GM21528 (cell line): ENCODE measurements at regions not wholly inside any gene's neighbourhood (a gene's known extent, or its start where the extent isn't known, plus 50 kb on each side); places are given as distances from the start of the nearest gene placed in this dataset.
"Not testable (repeated sequence)": the region's sequence is repeated elsewhere in the genome, so short reads cannot be mapped to it uniquely, and the experiment has no call there.

Experiments
- ATAC-seq: cut with Tn5 transposase; IDR thresholded peaks from one replicate; pipeline ENCODE4 v1.9.1; 2021; ENCODE audit warnings: mild to moderate bottlenecking, moderate library complexity; ENCODE audit not compliant: unreplicated experiment, low FRiP score

DNA sequence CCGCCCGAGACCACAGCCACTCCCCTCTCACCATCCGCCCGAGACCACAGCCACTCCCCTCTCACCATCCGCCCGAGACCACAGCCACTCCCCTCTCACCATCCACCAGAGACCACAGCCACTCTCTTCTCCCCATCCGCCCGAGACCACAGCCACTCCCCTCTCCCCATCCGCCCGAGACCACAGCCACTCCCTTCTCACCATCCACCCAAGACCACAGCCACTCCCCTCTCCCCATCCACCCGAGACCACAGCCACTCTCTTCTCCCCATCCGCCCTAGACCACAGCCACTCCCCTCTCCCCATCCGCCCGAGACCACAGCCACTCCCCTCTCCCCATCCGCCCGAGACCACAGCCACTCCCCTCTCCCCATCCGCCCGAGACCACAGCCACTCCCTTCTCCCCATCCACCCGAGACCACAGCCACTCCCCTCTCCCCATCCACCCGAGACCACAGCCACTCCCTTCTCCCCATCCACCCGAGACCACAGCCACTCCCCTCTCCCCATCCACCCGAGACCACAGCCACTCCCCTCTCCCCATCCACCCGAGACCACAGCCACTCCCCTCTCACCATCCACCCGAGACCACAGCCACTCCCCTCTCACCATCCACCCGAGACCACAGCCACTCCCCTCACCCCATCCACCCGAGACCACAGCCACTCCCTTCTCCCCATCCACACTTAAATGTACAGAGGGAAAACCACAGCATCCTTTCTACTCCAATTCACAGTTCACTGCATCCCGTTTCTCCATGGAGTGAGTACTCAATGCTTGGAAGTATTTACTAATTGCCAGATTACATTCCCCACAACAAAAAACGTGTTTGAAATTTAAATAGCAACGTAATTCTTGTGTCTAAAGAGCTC lies 83.5 kb upstream of the SFSWAP start:
- ATAC-seq = not testable (repeated sequence)

DNA sequence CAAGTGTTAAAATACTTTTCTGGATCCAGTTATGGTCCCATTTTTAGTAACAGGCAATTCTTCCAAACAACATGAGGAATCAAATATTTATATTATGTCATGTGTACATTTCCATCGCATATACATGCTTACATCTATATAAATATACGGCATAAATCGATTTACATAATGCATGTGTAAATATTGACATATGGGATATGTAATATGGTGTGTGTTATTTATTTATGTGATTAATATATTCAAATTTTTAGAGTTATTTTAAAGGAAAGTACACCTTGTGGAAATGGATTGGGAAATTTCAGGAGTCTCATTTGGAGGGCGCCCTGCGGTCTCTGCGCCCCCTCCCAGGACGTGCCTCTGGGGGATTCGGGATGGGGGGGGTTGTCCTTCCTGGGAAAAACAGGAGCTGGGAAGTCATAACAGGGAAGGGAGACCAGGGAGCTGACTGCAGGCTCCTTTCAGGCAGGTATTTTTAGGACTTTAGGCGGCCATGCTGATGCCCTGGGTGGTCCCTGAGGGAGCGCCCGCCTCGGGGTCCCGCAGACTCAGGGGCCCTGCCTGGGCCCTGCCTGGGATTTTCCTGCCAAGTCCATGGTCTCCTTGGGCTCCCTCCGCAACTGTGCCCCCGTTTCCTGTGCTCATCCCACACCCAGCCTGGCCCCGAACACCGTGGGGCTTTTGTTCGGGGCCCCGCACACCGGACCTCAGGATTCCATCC lies 82.7 kb upstream of the SFSWAP start:
- no peak for ATAC-seq

- no peak for ATAC-seq
These were observed 82.0 kb upstream of the SFSWAP start for GRCh38 chr12:131628766-131629448.

DNA sequence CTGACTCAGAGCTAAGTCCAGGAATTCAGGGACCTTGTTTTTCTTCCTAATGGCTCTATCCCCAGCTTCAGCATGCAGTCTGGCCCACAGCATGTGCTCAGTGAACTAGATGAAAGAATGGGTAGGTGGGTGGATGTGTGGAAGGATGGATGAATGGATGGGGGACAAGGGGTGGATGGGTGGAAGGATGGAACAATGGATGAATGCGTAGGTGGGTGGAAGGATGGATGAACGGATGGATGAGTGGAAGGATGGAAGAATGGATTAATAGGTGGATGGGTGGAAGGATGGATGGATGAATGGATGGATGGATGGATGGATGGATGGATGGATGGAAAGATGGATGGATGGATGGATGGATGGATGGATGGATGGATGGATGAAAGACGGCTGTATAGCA lies 79.7 kb upstream of the SFSWAP start:
- no peak for ATAC-seq

DNA sequence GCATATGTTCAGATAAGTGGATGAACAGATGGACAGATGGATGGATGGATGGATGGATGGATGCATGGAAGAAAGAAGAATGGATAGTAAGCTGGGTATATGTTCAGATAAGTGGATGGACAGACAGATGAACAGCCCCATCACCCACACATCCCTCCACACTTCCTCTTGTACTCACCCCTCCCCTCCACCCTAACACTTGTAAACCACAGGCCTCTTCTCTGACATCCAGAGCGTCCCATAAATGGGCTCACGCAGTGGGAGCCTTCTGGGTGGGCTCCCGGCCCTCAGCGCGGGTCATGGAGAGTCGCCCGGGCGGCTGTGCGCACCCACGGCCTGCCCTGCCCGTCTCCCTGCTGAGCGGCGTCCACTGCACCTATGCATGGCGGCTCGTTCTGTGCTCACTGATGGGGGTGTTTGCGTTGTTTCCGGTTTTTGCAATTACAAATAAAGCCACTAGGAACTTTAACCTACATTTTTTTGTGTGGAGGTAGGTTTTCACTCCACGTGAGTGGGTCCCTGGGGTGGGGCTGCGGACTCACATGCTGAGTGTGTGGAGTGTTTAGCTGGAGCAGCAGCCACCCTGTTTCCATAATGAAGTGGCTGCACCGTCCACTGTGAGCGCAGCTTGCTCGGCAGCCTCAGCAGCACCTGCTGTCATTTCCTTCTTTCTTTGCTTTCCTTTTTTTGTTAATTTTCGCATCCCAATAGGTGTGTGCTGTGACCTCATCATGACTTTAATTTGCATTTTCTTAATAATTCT lies 78.8 kb upstream of the SFSWAP start:
- not testable (repeated sequence) for ATAC-seq

DNA sequence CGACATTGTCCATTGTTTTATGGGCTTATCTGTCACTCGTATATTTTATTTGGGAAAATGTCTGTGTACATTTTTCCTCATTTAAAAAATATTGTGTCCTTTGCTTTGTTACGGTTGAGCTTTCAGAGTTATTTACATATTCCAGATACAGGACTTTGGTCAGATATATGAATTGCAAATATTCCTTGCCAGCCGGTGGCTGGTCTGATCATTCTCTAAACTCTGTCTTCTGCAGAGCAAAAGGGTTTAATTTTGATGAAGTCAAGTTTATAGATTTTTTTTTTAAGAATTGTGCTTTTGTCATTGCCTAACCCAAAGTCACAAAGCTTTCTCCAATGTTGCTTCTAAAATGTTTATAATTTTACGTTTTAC lies 78.3 kb upstream of the SFSWAP start:
- not testable (repeated sequence) for ATAC-seq

DNA sequence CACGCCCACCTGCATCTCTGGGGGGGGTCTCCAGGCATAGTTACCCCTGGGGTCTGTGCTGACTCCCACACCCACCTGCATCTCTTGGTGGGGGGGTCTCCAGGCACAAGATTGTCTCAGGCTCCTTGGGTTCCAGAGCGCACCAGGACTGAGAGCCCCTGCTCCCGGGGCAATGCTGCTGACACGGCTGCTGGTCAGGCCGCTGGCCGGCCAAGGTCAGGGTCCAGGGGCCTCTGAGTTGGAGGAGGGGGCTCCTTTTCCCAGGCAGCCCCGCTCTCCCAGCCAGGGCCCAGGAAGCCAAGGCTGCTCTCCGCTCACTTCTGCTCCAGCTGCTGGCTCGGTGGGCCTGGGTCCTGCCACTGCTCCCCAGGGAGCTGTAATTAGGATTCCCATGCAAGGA lies 77.3 kb upstream of the SFSWAP start:
- ATAC-seq = not testable (repeated sequence)

- no peak for ATAC-seq
These were observed 76.9 kb upstream of the SFSWAP start for GRCh38 chr12:131634037-131634436.

GRCh38 chr12:131635012-131635411 lies 75.9 kb upstream of the SFSWAP start:
- ATAC-seq = not testable (repeated sequence)

GRCh38 chr12:131635491-131636122 lies 75.3 kb upstream of the SFSWAP start:
- no peak for ATAC-seq

DNA sequence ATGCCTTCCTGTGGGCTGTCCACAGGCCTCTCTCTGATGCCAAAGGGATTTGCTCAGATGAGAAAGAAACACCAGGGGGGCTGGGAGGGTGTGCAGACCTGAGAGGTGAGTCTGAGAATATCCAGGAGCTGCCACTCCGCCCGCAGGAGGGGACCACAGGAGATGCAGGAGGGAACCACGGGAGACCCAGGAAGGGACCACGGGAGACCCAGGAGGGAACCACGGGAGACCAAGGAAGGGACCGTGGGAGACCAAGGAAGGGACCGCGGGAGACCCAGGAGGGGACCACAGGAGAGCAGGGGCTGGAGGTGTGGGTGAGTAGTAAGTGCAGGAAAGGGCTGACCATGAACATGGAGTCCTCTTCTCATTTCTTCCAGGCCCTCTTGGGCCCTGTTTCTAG lies 74.6 kb upstream of the SFSWAP start:
- ATAC-seq = no peak

GRCh38 chr12:131636940-131637750 lies 73.7 kb upstream of the SFSWAP start:
- no peak for ATAC-seq

GRCh38 chr12:131637986-131638385 lies 72.9 kb upstream of the SFSWAP start:
- no peak for ATAC-seq

- ATAC-seq = no peak
These were observed 71.5 kb upstream of the SFSWAP start for GRCh38 chr12:131639270-131639940.

DNA sequence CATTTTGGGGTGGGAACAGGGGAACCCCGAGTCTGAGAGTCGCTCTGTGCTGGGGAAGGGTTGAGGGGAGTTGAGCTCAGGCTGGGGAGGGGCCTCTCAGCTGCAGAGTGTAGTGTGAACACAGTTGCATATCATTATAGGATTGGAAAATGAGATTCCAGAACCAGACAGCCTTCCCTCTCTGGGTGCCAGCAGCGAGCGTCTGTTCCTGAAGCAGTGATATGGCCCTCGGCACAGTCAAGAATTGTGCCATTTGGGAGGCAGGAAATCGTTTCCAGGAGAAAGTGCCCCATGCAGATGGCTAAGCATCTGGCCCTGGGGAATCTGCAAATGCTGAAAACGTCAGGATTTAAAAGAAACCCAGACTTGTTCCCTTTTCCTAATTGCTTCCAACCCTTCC lies 70.4 kb upstream of the SFSWAP start:
- no peak for ATAC-seq

- ATAC-seq = no peak
These were observed 69.6 kb upstream of the SFSWAP start for GRCh38 chr12:131641315-131641714.

- ATAC-seq = no peak
These were observed 68.8 kb upstream of the SFSWAP start for GRCh38 chr12:131642101-131642540.

DNA sequence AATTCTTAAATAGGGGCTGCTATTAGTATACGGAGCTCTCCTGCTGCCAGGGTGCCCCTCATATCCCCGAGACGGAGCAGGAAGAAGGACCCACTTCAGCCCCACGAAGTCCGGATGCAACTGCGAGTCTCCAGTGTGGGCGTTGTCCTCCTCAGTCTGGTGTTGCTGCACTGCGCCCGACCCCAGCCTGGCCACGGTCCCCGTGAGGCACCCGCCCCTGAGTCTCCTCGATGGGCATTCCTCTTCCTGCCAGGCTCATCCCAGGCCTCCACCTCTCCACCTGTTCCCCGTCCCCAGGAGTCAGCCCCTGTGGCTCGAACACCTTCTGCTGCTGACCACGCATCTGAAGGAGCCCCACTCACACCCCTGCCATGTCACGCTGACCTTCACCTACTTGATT lies 68.1 kb upstream of the SFSWAP start:
- no peak for ATAC-seq
